ENCODE measurements at regions not wholly inside any gene's neighbourhood (a gene's known extent, or its start where the extent isn't known, plus 50 kb on each side); places are given as distances from the start of the nearest gene placed in this dataset.

DNA sequence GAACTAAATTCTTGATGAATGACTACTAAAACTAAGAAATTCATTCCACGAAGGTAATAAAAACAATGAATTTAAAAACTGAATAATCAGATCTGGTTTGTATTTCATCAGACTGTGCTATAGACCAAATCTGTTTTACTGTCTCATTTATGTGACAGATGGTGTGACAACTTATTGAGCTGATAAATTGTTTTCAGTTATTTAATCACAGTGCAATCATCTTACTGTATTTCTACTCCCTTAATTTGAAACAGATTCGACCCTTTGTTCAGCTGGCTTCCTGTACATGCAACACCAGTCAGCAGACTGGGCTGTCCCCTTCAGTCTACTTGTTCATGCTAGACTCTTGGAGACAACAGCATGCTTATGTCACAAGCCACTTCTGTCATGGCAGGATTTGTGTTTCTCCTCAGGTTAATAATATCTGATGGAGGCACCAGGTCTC lies 150.9 kb downstream of the MBL2 start:
- DNase-seq, result no peak
- intact Hi-C loops (cut with DNase I), result no loop called here
- no peak for TF ChIP-seq POLR2A (IDR thresholded peaks at IDR 0.05)
- TF ChIP-seq, protein P1, sequence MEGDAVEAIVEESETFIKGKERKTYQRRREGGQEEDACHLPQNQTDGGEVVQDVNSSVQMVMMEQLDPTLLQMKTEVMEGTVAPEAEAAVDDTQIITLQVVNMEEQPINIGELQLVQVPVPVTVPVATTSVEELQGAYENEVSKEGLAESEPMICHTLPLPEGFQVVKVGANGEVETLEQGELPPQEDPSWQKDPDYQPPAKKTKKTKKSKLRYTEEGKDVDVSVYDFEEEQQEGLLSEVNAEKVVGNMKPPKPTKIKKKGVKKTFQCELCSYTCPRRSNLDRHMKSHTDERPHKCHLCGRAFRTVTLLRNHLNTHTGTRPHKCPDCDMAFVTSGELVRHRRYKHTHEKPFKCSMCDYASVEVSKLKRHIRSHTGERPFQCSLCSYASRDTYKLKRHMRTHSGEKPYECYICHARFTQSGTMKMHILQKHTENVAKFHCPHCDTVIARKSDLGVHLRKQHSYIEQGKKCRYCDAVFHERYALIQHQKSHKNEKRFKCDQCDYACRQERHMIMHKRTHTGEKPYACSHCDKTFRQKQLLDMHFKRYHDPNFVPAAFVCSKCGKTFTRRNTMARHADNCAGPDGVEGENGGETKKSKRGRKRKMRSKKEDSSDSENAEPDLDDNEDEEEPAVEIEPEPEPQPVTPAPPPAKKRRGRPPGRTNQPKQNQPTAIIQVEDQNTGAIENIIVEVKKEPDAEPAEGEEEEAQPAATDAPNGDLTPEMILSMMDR (IDR thresholded peaks at IDR 0.05), result no peak
- Histone ChIP-seq H3K4me3 (no peak overlapping the region), H3K36me3 (replicated peaks in 1 of 2) (no peaks in the 10 kb centered on the region), H3K9me3 (replicated peaks in 1 of 3) (no peaks in the 10 kb centered on the region), H3K27me3 (no peaks in the 10 kb centered on the region), H3K27ac (no peak overlapping the region), H3K4me1 (replicated peaks in 1 of 2) (no peaks in the 10 kb centered on the region)
- WGBS, 4 donors, result 43 to 51% (median 51%) methylated on average over 2 of the region's 2 CpGs

DNA sequence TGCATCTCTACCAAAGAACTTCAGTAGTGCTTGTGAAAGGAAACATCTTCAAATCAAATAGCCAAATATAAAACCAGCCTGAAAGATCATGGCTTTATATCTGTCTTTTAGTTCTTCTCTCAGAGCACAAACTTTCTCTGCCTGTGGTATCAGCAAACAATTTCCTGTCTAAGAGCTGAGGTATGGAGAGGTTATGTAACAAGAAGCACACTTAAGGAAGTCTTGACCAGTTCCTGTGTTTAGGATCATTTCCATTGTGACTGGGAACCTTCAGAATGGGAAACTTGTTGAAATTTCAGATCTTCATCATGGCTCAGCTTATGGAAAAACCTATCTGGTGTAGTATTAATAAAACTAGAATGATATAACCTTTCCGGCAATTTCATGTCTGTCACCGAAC lies 148.8 kb downstream of the MBL2 start:
- no peak overlapping the region for H3K27ac ChIP-seq
- intact Hi-C loops (cut with DNase I), result no loop called here
- WGBS, 4 donors, result 68 to 88% (median 83%) methylated on average over 2 of the region's 2 CpGs
- H3K9me3 ChIP-seq (replicated peaks in 1 of 3), result no peaks in the 10 kb centered on the region
- TF ChIP-seq, protein P1 (IDR thresholded peaks at IDR 0.05), result no peak
- no peak for TF ChIP-seq POLR2A (IDR thresholded peaks at IDR 0.05)
- no peaks in the 10 kb centered on the region for H3K36me3 ChIP-seq (replicated peaks in 1 of 2)
- no peak overlapping the region for H3K4me3 ChIP-seq
- H3K4me1 ChIP-seq (replicated peaks in 1 of 2), result no peaks in the 10 kb centered on the region
- no peak for DNase-seq
- no peaks in the 10 kb centered on the region for H3K27me3 ChIP-seq

DNA sequence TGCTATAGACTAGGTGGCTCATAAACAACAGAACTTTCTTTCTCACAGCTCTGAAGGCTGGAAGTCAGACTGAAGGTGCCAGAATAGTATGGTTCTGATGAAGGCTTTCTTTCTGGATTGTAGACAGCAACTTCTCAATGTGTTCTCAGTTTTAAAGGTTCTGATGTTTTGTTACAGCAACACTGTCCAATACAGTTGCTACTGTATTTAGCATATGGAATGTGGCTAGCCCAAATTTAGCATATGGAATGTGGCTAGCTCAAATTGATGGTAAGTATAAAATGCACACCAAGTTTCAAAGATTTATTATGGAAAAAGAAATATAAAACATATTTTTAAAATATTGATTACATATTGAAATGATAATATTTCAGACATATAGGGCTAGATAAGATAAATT lies 145.3 kb downstream of the MBL2 start:
- no peak for TF ChIP-seq POLR2A (IDR thresholded peaks at IDR 0.05)
- TF ChIP-seq, protein P1 (IDR thresholded peaks at IDR 0.05), result no peak
- no peaks in the 10 kb centered on the region for H3K27me3 ChIP-seq
- intact Hi-C loops (cut with DNase I), result no loop called here
- DNase-seq, result no peak
- H3K9me3 ChIP-seq (replicated peaks in 1 of 3), result no peaks in the 10 kb centered on the region
- no peaks in the 10 kb centered on the region for H3K36me3 ChIP-seq (replicated peaks in 1 of 2)
- H3K27ac ChIP-seq, result no peak overlapping the region
- H3K4me1 ChIP-seq (replicated peaks in 1 of 2), result no peaks in the 10 kb centered on the region
- H3K4me3 ChIP-seq, result no peak overlapping the region

- TF ChIP-seq, protein P1 (IDR thresholded peaks at IDR 0.05), result no peak
- no peak for TF ChIP-seq POLR2A (IDR thresholded peaks at IDR 0.05)
- H3K4me3 ChIP-seq, result no peak overlapping the region
- H3K27ac ChIP-seq, result no peak overlapping the region
- H3K27me3 ChIP-seq, result no peaks in the 10 kb centered on the region
- no peaks in the 10 kb centered on the region for H3K36me3 ChIP-seq (replicated peaks in 1 of 2)
- H3K4me1 ChIP-seq (replicated peaks in 1 of 2), result no peaks in the 10 kb centered on the region
- WGBS, 4 donors, result 43 to 74% (median 57%) methylated on average over 2 of the region's 2 CpGs
- H3K9me3 ChIP-seq (replicated peaks in 1 of 3), result no peaks in the 10 kb centered on the region
- DNase-seq, result no peak
- intact Hi-C loops (cut with DNase I), result no loop called here
These were observed 141.4 kb downstream of the MBL2 start for GRCh38 chr10:52631146-52631545.

All from adrenal gland (tissue), 9 donors.